CD4-positive, alpha-beta T cell (primary cell): ENCODE measurements at regions not wholly inside any gene's neighbourhood (a gene's known extent, or its start where the extent isn't known, plus 50 kb on each side); places are given as distances from the start of the nearest gene placed in this dataset.
"Not testable (repeated sequence)": the region's sequence is repeated elsewhere in the genome, so short reads cannot be mapped to it uniquely, and the experiment has no call there.

Experiments
- ATAC-seq: fragments of 200-7000 bp; cut with Tn5 transposase; one replicate; pipeline ENCODE4 v1.10.0; 2022; ENCODE audit warnings: mild to moderate bottlenecking; ENCODE audit not compliant: poor library complexity
- CTCF ChIA-PET: fragments of 350-600 bp; sonication (Branson Sonifier 250); formaldehyde crosslinking; loops from one replicate; lab custom pipeline; 2021; ENCODE audit warnings: antibody characterized with exemption, inconsistent platforms; lab: Charles Lee
- POLR2A ChIA-PET: fragments of 350-600 bp; sonication (Branson Sonifier 250); formaldehyde crosslinking; loops from one replicate; lab custom pipeline; 2021; ENCODE audit warnings: antibody characterized with exemption, inconsistent platforms; lab: Charles Lee
- DNase-seq, 14 experiments: peaks; one replicate each; pipeline ENCODE4 v3.0.0-alpha.2; 2013 to 2020; ENCODE audit warnings: mixed read lengths in 2 of 14
- H3K27ac ChIP-seq, 2 donors: one replicate each; pipeline versions ENCODE4 v1.5.1 to v1.7.0; 2013; ENCODE audit warnings: low read length in 2 of 2, low read depth in 1 of 2, mild to moderate bottlenecking in 1 of 2
- H3K27me3 ChIP-seq, 2 experiments: 1 replicate in 1 of 2; 2 replicates in 1 of 2; pipeline versions ENCODE4 v1.6.1 to v1.7.0; 2013; ENCODE audit warnings: low read length in 2 of 2, control low read depth in 1 of 2, mild to moderate bottlenecking in 1 of 2, moderate library complexity in 1 of 2; ENCODE audit not compliant: insufficient read depth in 2 of 2, control insufficient read depth in 1 of 2
- H3K36me3 ChIP-seq: one replicate; pipeline ENCODE4 v1.6.1; 2013; ENCODE audit warnings: low read length, control low read depth; ENCODE audit not compliant: insufficient read depth
- H3K4me1 ChIP-seq: one replicate; pipeline ENCODE4 v1.6.1; 2013; ENCODE audit warnings: low read length, control low read depth; ENCODE audit not compliant: insufficient read depth
- H3K4me3 ChIP-seq: one replicate; pipeline ENCODE4 v1.5.1; 2013; ENCODE audit warnings: mild to moderate bottlenecking, low read length, moderate library complexity
- H3K9me3 ChIP-seq, 2 experiments: 1 replicate in 1 of 2; 2 replicates in 1 of 2; pipeline versions ENCODE4 v1.6.1 to v1.7.0; 2013; ENCODE audit warnings: low read length in 2 of 2, mild to moderate bottlenecking in 2 of 2, control low read depth in 1 of 2, moderate library complexity in 1 of 2; ENCODE audit not compliant: control insufficient read depth in 1 of 2, insufficient read depth in 1 of 2
- H3K27ac Mint-ChIP-seq: one replicate; pipeline ENCODE4 v1.8.0; 2020; ENCODE audit warnings: mixed read lengths
- H3K27me3 Mint-ChIP-seq: one replicate; pipeline ENCODE4 v1.8.0; 2021; ENCODE audit warnings: mixed read lengths
- H3K36me3 Mint-ChIP-seq: one replicate; pipeline ENCODE4 v1.8.0; 2021; ENCODE audit warnings: low read depth, mixed read lengths
- H3K4me1 Mint-ChIP-seq: one replicate; pipeline ENCODE4 v1.8.0; 2021; ENCODE audit warnings: low read depth, mixed read lengths
- H3K4me3 Mint-ChIP-seq: one replicate; pipeline ENCODE4 v1.8.0; 2020; ENCODE audit warnings: mild to moderate bottlenecking, mixed read lengths
- H3K9me3 Mint-ChIP-seq: one replicate; pipeline ENCODE4 v1.8.0; 2020; ENCODE audit warnings: mixed read lengths
- CTCF ChIP-seq: fragments of 200-600 bp; IDR thresholded peaks from one replicate; pipeline ENCODE4 v1.8.0; 2022; ENCODE audit warnings: antibody characterized with exemption, mild to moderate bottlenecking
- intact Hi-C, 2 experiments: fragments of 100-400 bp; cut with DNase I in 1 of 2; cut with micrococcal nuclease in 1 of 2; formaldehyde crosslinking; loops; one replicate each; pipeline versions ENCODE4 v1.15.1 to v1.9.0; 2023 to 2025; cut with DNase I, micrococcal nuclease

DNA sequence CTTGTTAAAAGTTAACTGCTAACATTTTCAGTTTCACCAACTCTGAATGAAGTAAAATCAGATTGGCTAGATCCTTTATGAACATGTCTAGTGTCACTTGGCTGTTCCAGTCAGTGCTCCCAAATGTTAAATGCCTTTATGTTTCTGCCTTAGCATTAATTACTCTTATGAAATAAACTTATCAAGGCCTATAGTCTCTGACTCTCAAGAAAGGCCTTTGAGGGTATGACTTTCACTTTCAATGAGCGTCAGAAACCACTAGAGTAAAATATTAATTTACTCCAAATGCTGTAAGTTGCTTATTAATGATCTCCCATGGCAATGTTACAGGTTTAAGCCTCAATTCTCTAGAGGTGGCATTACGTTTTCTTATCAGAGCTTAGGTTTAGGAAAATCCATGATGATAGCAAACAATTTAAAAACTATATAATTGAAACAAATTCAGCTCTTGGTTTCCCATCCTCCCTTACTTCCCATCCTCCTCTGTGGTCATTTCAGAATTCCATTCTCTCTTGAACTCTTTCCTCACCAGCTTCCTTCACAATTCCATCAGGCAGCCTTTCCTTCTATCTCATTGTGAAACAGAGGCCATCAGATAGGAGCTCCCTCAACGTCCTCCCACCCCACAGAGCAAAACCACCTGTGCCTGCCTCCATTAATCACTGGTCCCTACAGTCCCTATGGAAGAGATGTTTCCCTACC lies 108.6 kb upstream of the COP1 start:
- ATAC-seq = no peak
- no peaks in the 10 kb centered on the region for H3K36me3 ChIP-seq
- no peak overlapping the region for H3K27ac ChIP-seq
- H3K9me3 ChIP-seq = peaks cover 0 to 6% of the 10 kb centered on the region in 2 experiments
- no peak overlapping the region for H3K4me3 ChIP-seq
- intact Hi-C loops = no loop called here
- ChIA-PET POLR2A (interaction anchor here (0.8 kb wide), 1 partner anchor 24 kb away, joined by 3 read pairs; no protein-coding TSS in a partner anchor), CTCF (no interaction called here)
- no peak for TF ChIP-seq CTCF
- H3K36me3 Mint-ChIP-seq = no peaks in the 10 kb centered on the region
- H3K4me1 Mint-ChIP-seq = no peaks in the 10 kb centered on the region
- no peak overlapping the region for H3K4me3 Mint-ChIP-seq
- no peaks in the 10 kb centered on the region for H3K9me3 Mint-ChIP-seq
- DNase-seq = no peak
- no peaks in the 10 kb centered on the region for H3K4me1 ChIP-seq
- no peak overlapping the region for H3K27ac Mint-ChIP-seq
- H3K27me3 ChIP-seq = no peaks in the 10 kb centered on the region
- peaks cover 5% of the 10 kb centered on the region for H3K27me3 Mint-ChIP-seq

GRCh38 chr1:176296602-176297001 lies 89.5 kb upstream of the COP1 start:
- H3K27ac Mint-ChIP-seq, H3K4me3 Mint-ChIP-seq, CTCF ChIA-PET, H3K27me3 ChIP-seq, intact Hi-C loops, H3K4me3 ChIP-seq, H3K27me3 Mint-ChIP-seq, DNase-seq, H3K4me1 ChIP-seq, POLR2A ChIA-PET, H3K36me3 ChIP-seq, H3K4me1 Mint-ChIP-seq, H3K27ac ChIP-seq, ATAC-seq, H3K36me3 Mint-ChIP-seq: not testable (repeated sequence)
- peaks cover 19% of the 10 kb centered on the region for H3K9me3 Mint-ChIP-seq
- peaks cover 10 to 14% of the 10 kb centered on the region in 2 experiments for H3K9me3 ChIP-seq

DNA sequence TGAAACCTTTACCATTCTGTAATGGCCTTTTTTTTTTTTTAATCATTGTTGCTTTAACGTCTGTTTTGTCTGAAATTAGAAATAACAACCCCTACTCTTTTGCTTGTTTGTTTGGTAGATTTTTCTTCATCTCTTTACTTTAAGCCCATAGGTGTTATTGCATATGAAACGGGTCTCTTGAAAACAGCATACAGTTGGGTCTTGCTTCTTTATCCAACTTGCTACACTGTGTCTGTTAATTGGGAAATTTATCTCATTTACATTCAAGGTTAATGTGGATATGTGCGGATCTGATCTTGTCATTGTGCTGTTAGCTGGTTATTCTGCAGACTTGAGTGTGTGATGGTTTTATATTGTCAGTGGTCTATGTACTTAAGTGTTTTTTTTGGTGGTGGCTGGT lies 78.9 kb upstream of the COP1 start:
- Histone ChIP-seq H3K27ac (no peak overlapping the region), H3K36me3 (no peaks in the 10 kb centered on the region), H3K4me3 (no peak overlapping the region), H3K9me3 (peaks cover 3 to 12% of the 10 kb centered on the region in 2 experiments), H3K27me3 (peaks cover 0 to 7% of the 10 kb centered on the region in 2 experiments), H3K4me1 (no peaks in the 10 kb centered on the region)
- TF ChIP-seq CTCF = no peak
- peaks cover 32% of the 10 kb centered on the region for H3K9me3 Mint-ChIP-seq
- no peaks in the 10 kb centered on the region for H3K36me3 Mint-ChIP-seq
- H3K4me3 Mint-ChIP-seq = no peak overlapping the region
- H3K4me1 Mint-ChIP-seq = no peaks in the 10 kb centered on the region
- CTCF ChIA-PET = no interaction called here
- DNase-seq (no peak), ATAC-seq (no peak)
- H3K27me3 Mint-ChIP-seq = peaks cover 20% of the 10 kb centered on the region
- POLR2A ChIA-PET = no interaction called here
- intact Hi-C loops = no loop called here
- H3K27ac Mint-ChIP-seq = no peak overlapping the region

- Mint-ChIP-seq H3K36me3 (no peaks in the 10 kb centered on the region), H3K27me3 (no peaks in the 10 kb centered on the region), H3K27ac (no peak overlapping the region), H3K9me3 (no peaks in the 10 kb centered on the region), H3K4me3 (no peak overlapping the region), H3K4me1 (no peaks in the 10 kb centered on the region)
- POLR2A ChIA-PET = no interaction called here
- CTCF ChIA-PET = no interaction called here
- H3K27ac ChIP-seq = no peak overlapping the region
- DNase-seq = no peak
- H3K9me3 ChIP-seq = peaks cover 0 to 4% of the 10 kb centered on the region in 2 experiments
- no peak for ATAC-seq
- no peaks in the 10 kb centered on the region for H3K36me3 ChIP-seq
- no peak overlapping the region for H3K4me3 ChIP-seq
- H3K4me1 ChIP-seq = no peaks in the 10 kb centered on the region
- TF ChIP-seq CTCF = no peak
- intact Hi-C loops = no loop called here
- H3K27me3 ChIP-seq = no peaks in the 10 kb centered on the region
Measured at GRCh38 chr1:176271572-176271971, 64.5 kb upstream of the COP1 start.
